Right lobe of liver (tissue), 6 donors: ENCODE measurements at regions not wholly inside any gene's neighbourhood (a gene's known extent, or its start where the extent isn't known, plus 50 kb on each side); places are given as distances from the start of the nearest gene placed in this dataset.

ENCODE experiments used
- ATAC-seq, 4 donors: fragments of 200-7000 bp; cut with Tn5 transposase; one replicate each; pipeline ENCODE4 v1.9.1; 2020; ENCODE audit warnings: mild to moderate bottlenecking in 4 of 4, moderate library complexity in 4 of 4
- DNase-seq, 3 donors: peaks; one replicate each; pipeline ENCODE4 v3.0.0-alpha.2; 2020
- H3K27ac ChIP-seq, 3 donors: fragments of 200-600 bp; one replicate each; pipeline ENCODE4 v1.8.0; 2022
- H3K27me3 ChIP-seq, 2 donors: fragments of 200-600 bp; one replicate each; pipeline ENCODE4 v1.8.0; 2022
- H3K36me3 ChIP-seq, 4 donors: fragments of 200-600 bp; sonication (generic) in 1 of 4; one replicate each; pipeline versions ENCODE4 v1.5.1 to v1.8.0; 2017 to 2022; ENCODE audit warnings: control low read depth in 1 of 4
- H3K4me1 ChIP-seq, 4 donors: fragments of 200-600 bp; sonication (generic) in 1 of 4; one replicate each; pipeline versions ENCODE4 v1.5.1 to v1.8.0; 2017 to 2022; ENCODE audit warnings: control low read depth in 1 of 4
- H3K4me3 ChIP-seq, 3 donors: fragments of 200-600 bp; one replicate each; pipeline ENCODE4 v1.8.0; 2022
- H3K9me3 ChIP-seq, 4 donors: fragments of 200-600 bp; sonication (generic) in 1 of 4; one replicate each; pipeline versions ENCODE4 v1.5.1 to v1.8.0; 2017 to 2022; ENCODE audit warnings: control low read depth in 1 of 4
- CTCF ChIP-seq, 4 donors: fragments of 200-600 bp in 3 of 4; fragments of 450-650 bp in 1 of 4; IDR thresholded peaks; one replicate each; pipeline versions ENCODE4 v1.5.1 to v1.8.0; 2016 to 2022; ENCODE audit warnings: antibody characterized with exemption in 4 of 4, mild to moderate bottlenecking in 2 of 4
- POLR2A ChIP-seq: fragments of 450-650 bp; IDR thresholded peaks from one replicate; pipeline ENCODE4 v1.6.1; 2017; ENCODE audit warnings: antibody characterized with exemption, mild to moderate bottlenecking
- WGBS: methylation state at CpG from one replicate; pipeline ENCODE4 v1.1.6; 2018; ENCODE audit warnings: low coverage, low lambda C conversion rate; ENCODE audit not compliant: insufficient coverage; ENCODE audit errors: missing lambda C conversion rate; 5-methylcytosine and 5-hydroxymethylcytosine counted together
- intact Hi-C, 2 donors: fragments of 100-400 bp; cut with DNase I; formaldehyde crosslinking; loops; one replicate each; pipeline versions ENCODE4 v1.11.2 to v1.14.1; 2022
- donor health status: DM: no; HTN: yes; CAD: no.
- donor health status: DM: no; HTN: no; CAD: no.
- donor health status: DM: no; HTN: no; CAD: no.
- donor health status: DM: no; HTN: yes; CAD: no.
- donor health status: DM: no; HTN: yes; CAD: no.

- no peak overlapping the region for H3K27ac ChIP-seq
- WGBS: 56% methylated on average over 2 of the region's 5 CpGs
- H3K4me1 ChIP-seq: no peaks in the 10 kb centered on the region
- no peak for DNase-seq
- H3K4me3 ChIP-seq: no peak overlapping the region
- H3K36me3 ChIP-seq: no peaks in the 10 kb centered on the region
- H3K9me3 ChIP-seq: no peaks in the 10 kb centered on the region
- no peak for TF ChIP-seq CTCF (IDR thresholded peaks at IDR 0.05)
- ATAC-seq: no peak
- H3K27me3 ChIP-seq: no peaks in the 10 kb centered on the region
- intact Hi-C loops: no loop called here
These were observed 93.9 kb downstream of the MATN1 start for GRCh38 chr1:30629501-30629900.

GRCh38 chr1:30627994-30628393, 95.4 kb downstream of the MATN1 start:
- no peak for TF ChIP-seq POLR2A
- no peak for TF ChIP-seq CTCF (IDR thresholded peaks at IDR 0.05)
- 70% methylated on average over 2 of the region's 2 CpGs for WGBS
- ATAC-seq: no peak
- DNase-seq: no peak
- no peaks in the 10 kb centered on the region for H3K4me1 ChIP-seq
- H3K4me3 ChIP-seq: no peak overlapping the region
- H3K36me3 ChIP-seq: no peaks in the 10 kb centered on the region
- H3K27me3 ChIP-seq: no peaks in the 10 kb centered on the region
- intact Hi-C loops: no loop called here
- H3K9me3 ChIP-seq: peaks cover 0 to 5% (median 0%) of the 10 kb centered on the region in 4 donors
- H3K27ac ChIP-seq: no peak overlapping the region

GRCh38 chr1:30627206-30627605, 96.2 kb downstream of the MATN1 start:
- ATAC-seq (no peak), DNase-seq (no peak)
- Histone ChIP-seq H3K4me3 (no peak overlapping the region), H3K27me3 (no peaks in the 10 kb centered on the region), H3K27ac (no peak overlapping the region), H3K9me3 (peaks cover 0 to 5% (median 0%) of the 10 kb centered on the region in 4 donors), H3K4me1 (no peaks in the 10 kb centered on the region), H3K36me3 (no peaks in the 10 kb centered on the region)
- 100% methylated on average over 1 of the region's 1 CpG for WGBS
- TF ChIP-seq POLR2A (no peak), CTCF (IDR thresholded peaks at IDR 0.05) (no peak)
- intact Hi-C loops: no loop called here

GRCh38 chr1:30623431-30623830, 100.0 kb downstream of the MATN1 start:
- no peaks in the 10 kb centered on the region for H3K36me3 ChIP-seq
- TF ChIP-seq POLR2A: no peak
- TF ChIP-seq CTCF (IDR thresholded peaks at IDR 0.05): no peak
- no peaks in the 10 kb centered on the region for H3K27me3 ChIP-seq
- H3K4me3 ChIP-seq: no peak overlapping the region
- peaks cover 0 to 5% (median 0%) of the 10 kb centered on the region in 4 donors for H3K9me3 ChIP-seq
- 73% methylated on average over 1 of the region's 1 CpG for WGBS
- DNase-seq: no peak
- intact Hi-C loops: no loop called here
- no peak for ATAC-seq
- no peaks in the 10 kb centered on the region for H3K4me1 ChIP-seq
- H3K27ac ChIP-seq: no peak overlapping the region

GRCh38 chr1:30619619-30620018, 103.8 kb downstream of the MATN1 start:
- H3K36me3 ChIP-seq: no peaks in the 10 kb centered on the region
- DNase-seq (no peak), ATAC-seq (no peak)
- H3K4me1 ChIP-seq: no peaks in the 10 kb centered on the region
- 58% methylated on average over 4 of the region's 4 CpGs for WGBS
- H3K27me3 ChIP-seq: no peaks in the 10 kb centered on the region
- TF ChIP-seq POLR2A (no peak), CTCF (IDR thresholded peaks at IDR 0.05) (no peak)
- intact Hi-C loops: no loop called here
- H3K9me3 ChIP-seq: peaks cover 0 to 5% (median 0%) of the 10 kb centered on the region in 4 donors
- no peak overlapping the region for H3K27ac ChIP-seq
- H3K4me3 ChIP-seq: no peak overlapping the region
